ENCODE measurements at regions not wholly inside any gene's neighbourhood (a gene's known extent, or its start where the extent isn't known, plus 50 kb on each side); places are given as distances from the start of the nearest gene placed in this dataset.

DNA sequence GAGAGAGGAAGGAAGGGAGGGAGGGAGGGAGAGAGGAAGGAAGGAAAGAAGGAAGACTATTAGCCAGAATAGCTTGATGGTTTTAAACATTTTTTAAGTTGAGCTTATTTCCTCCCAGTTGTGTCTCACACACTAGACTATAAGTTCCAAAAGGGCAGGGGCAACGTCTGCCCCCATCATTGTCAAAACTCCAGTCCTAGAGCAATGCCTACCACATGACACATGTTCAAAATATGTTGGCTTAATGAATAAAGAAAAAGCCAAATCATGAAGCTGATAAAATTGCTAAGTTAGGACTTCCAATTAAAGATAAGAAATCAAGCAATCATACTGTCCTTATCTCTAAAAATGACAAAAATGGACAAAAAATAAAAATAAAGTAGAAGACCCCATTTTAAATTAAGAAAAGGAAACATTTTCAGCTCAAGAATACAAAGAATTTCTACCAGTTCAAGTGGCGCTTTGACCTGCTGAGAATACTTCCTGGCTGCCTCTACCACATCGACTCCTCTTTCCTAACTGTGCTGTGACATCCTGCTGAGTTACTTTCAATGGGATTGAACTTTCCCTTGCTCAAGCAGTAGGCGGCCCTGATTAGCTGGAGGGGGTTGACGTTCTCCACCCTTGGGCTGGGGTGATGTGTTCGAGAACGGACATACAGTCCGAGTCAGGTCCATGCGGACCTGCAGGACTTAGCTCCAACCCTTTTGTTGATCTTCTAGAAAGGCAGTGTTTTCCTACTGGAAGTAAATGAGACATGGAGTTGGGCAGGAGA, 283.9 kb upstream of the FOXQ1 start:
- TF ChIP-seq, protein P1, sequence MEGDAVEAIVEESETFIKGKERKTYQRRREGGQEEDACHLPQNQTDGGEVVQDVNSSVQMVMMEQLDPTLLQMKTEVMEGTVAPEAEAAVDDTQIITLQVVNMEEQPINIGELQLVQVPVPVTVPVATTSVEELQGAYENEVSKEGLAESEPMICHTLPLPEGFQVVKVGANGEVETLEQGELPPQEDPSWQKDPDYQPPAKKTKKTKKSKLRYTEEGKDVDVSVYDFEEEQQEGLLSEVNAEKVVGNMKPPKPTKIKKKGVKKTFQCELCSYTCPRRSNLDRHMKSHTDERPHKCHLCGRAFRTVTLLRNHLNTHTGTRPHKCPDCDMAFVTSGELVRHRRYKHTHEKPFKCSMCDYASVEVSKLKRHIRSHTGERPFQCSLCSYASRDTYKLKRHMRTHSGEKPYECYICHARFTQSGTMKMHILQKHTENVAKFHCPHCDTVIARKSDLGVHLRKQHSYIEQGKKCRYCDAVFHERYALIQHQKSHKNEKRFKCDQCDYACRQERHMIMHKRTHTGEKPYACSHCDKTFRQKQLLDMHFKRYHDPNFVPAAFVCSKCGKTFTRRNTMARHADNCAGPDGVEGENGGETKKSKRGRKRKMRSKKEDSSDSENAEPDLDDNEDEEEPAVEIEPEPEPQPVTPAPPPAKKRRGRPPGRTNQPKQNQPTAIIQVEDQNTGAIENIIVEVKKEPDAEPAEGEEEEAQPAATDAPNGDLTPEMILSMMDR (IDR thresholded peaks at IDR 0.05): no peak
- TF ChIP-seq TAF1 (IDR thresholded peaks at IDR 0.05; ENCODE audit: borderline replicate concordance, low read depth, low read length): no peak
- TF ChIP-seq FOXM1 (IDR thresholded peaks at IDR 0.05; ENCODE audit: low read depth): no peak
- no peak for TF ChIP-seq NFIC (IDR thresholded peaks at IDR 0.05; ENCODE audit: borderline replicate concordance)
- TF ChIP-seq NRF1 (IDR thresholded peaks at IDR 0.05; ENCODE audit: low read depth, low read length): no peak
- no peak for TF ChIP-seq MXI1 (IDR thresholded peaks at IDR 0.05; ENCODE audit: low read depth, low read length)
- no peak for TF ChIP-seq POLR2AphosphoS5 (IDR thresholded peaks at IDR 0.05; ENCODE audit: low read depth, low read length)
- no peak for TF ChIP-seq SIN3A (IDR thresholded peaks at IDR 0.05; ENCODE audit: borderline replicate concordance, low read depth, low read length)
- TF ChIP-seq, protein P2, sequence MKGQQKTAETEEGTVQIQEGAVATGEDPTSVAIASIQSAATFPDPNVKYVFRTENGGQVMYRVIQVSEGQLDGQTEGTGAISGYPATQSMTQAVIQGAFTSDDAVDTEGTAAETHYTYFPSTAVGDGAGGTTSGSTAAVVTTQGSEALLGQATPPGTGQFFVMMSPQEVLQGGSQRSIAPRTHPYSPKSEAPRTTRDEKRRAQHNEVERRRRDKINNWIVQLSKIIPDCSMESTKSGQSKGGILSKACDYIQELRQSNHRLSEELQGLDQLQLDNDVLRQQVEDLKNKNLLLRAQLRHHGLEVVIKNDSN (IDR thresholded peaks at IDR 0.05; ENCODE audit: borderline replicate concordance, low read depth): no peak
- TF ChIP-seq, protein P3, sequence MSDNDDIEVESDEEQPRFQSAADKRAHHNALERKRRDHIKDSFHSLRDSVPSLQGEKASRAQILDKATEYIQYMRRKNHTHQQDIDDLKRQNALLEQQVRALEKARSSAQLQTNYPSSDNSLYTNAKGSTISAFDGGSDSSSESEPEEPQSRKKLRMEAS (IDR thresholded peaks at IDR 0.05; ENCODE audit: low read depth): no peak
- TF ChIP-seq CHD2 (IDR thresholded peaks at IDR 0.05; ENCODE audit: low read length, partially characterized antibody): no peak
- TF ChIP-seq FOXJ3 (CRISPR knock-in tag; IDR thresholded peaks at IDR 0.05): no peak
- TF ChIP-seq SMC3 (IDR thresholded peaks at IDR 0.05; ENCODE audit: low read depth, low read length): no peak
- TF ChIP-seq, protein P4, sequence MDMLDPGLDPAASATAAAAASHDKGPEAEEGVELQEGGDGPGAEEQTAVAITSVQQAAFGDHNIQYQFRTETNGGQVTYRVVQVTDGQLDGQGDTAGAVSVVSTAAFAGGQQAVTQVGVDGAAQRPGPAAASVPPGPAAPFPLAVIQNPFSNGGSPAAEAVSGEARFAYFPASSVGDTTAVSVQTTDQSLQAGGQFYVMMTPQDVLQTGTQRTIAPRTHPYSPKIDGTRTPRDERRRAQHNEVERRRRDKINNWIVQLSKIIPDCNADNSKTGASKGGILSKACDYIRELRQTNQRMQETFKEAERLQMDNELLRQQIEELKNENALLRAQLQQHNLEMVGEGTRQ (IDR thresholded peaks at IDR 0.05; ENCODE audit: borderline replicate concordance, low read depth, low read length): no peak

All from SK-N-SH (cell line).